WTC11 (cell line): ENCODE measurements at regions not wholly inside any gene's neighbourhood (a gene's known extent, or its start where the extent isn't known, plus 50 kb on each side); places are given as distances from the start of the nearest gene placed in this dataset.

Experiments
- ATAC-seq: fragments of 200-7000 bp; cut with Tn5 transposase; 2 replicates; pipeline ENCODE4 v1.10.0; 2021; ENCODE audit warnings: mild to moderate bottlenecking, moderate library complexity
- CTCF ChIA-PET: fragments of 300-600 bp; sonication (Branson Sonifier 250); formaldehyde crosslinking; loops from one replicate; lab custom pipeline; 2021; ENCODE audit warnings: antibody characterized with exemption; lab: Charles Lee
- POLR2A ChIA-PET: fragments of 350-600 bp; sonication (Branson Sonifier 250); formaldehyde crosslinking; loops from one replicate; lab custom pipeline; 2021; ENCODE audit warnings: antibody characterized with exemption; lab: Charles Lee
- DNase-seq: peaks from one replicate; pipeline ENCODE4 v3.0.0; 2021; ENCODE audit warnings: low spot score
- H3K27ac Mint-ChIP-seq: 2 replicates; pipeline ENCODE4 v1.8.0; 2021; ENCODE audit warnings: mixed read lengths
- H3K27me3 Mint-ChIP-seq: 2 replicates; pipeline ENCODE4 v1.8.0; 2021; ENCODE audit warnings: low read depth, mild to moderate bottlenecking, moderate library complexity, mixed read lengths
- H3K36me3 Mint-ChIP-seq: 2 replicates; pipeline ENCODE4 v1.8.0; 2021; ENCODE audit warnings: mixed read lengths
- H3K4me1 Mint-ChIP-seq: 2 replicates; pipeline ENCODE4 v1.8.0; 2022; ENCODE audit warnings: mixed read lengths
- H3K4me3 Mint-ChIP-seq: 2 replicates; pipeline ENCODE4 v1.8.0; 2021; ENCODE audit warnings: mild to moderate bottlenecking, moderate library complexity, mixed read lengths
- H3K9me3 Mint-ChIP-seq: 2 replicates; pipeline ENCODE4 v1.8.0; 2021; ENCODE audit warnings: mixed read lengths
- ATF1 ChIP-seq: sonication (generic); formaldehyde crosslinking; IDR thresholded peaks from 2 replicates; pipeline ENCODE4 v1.8.1; 2023; ENCODE audit warnings: mild to moderate bottlenecking, moderate library complexity, missing genetic modification reagents
- ATF2 ChIP-seq: sonication (generic); formaldehyde crosslinking; IDR thresholded peaks from 2 replicates; pipeline ENCODE4 v1.8.1; 2022; ENCODE audit warnings: low read depth, missing genetic modification reagents, borderline replicate concordance
- CTCF ChIP-seq: fragments of 200-600 bp; IDR thresholded peaks from 2 replicates; pipeline ENCODE4 v1.8.0; 2022; ENCODE audit warnings: antibody characterized with exemption
- E2F1 ChIP-seq: sonication (generic); formaldehyde crosslinking; IDR thresholded peaks from 2 replicates; pipeline ENCODE4 v1.8.0; 2022; ENCODE audit warnings: mild to moderate bottlenecking, missing genetic modification reagents
- E2F5 ChIP-seq: sonication (generic); formaldehyde crosslinking; IDR thresholded peaks from 2 replicates; pipeline ENCODE4 v1.8.1; 2022; ENCODE audit warnings: mild to moderate bottlenecking, moderate library complexity, missing genetic modification reagents
- ERG ChIP-seq: fragments of 250-450 bp; sonication (Bioruptor Pico); IDR thresholded peaks from 2 replicates; pipeline ENCODE4 v1.8.0; 2021; ENCODE audit warnings: mild to moderate bottlenecking
- ESRRA ChIP-seq: sonication (generic); formaldehyde crosslinking; IDR thresholded peaks from 2 replicates; pipeline ENCODE4 v1.8.1; 2022; ENCODE audit warnings: mild to moderate bottlenecking, missing genetic modification reagents, borderline replicate concordance
- FOXJ3 ChIP-seq: sonication (generic); formaldehyde crosslinking; IDR thresholded peaks from 2 replicates; pipeline ENCODE4 v1.9.0; 2021; ENCODE audit warnings: missing genetic modification reagents, mild to moderate bottlenecking, borderline replicate concordance
- JUN ChIP-seq: sonication (generic); formaldehyde crosslinking; IDR thresholded peaks from 2 replicates; pipeline ENCODE4 v1.8.0; 2023; ENCODE audit warnings: mild to moderate bottlenecking, missing genetic modification reagents
- MAX ChIP-seq: sonication (generic); formaldehyde crosslinking; IDR thresholded peaks from 2 replicates; pipeline ENCODE4 v1.8.0; 2022; ENCODE audit warnings: mild to moderate bottlenecking, missing genetic modification reagents
- MYBL2 ChIP-seq: sonication (generic); formaldehyde crosslinking; IDR thresholded peaks from 2 replicates; pipeline ENCODE4 v1.8.1; 2023; ENCODE audit warnings: mild to moderate bottlenecking, moderate library complexity, missing genetic modification reagents
- NFATC4 ChIP-seq: fragments of 250-450 bp; sonication (Bioruptor Pico); IDR thresholded peaks from 2 replicates; pipeline ENCODE4 v1.9.0; 2021; ENCODE audit warnings: mild to moderate bottlenecking
- RELA ChIP-seq: sonication (generic); formaldehyde crosslinking; IDR thresholded peaks from 2 replicates; pipeline ENCODE4 v1.8.1; 2022; ENCODE audit warnings: missing genetic modification reagents, mild to moderate bottlenecking, borderline replicate concordance
- SOX15 ChIP-seq: fragments of 250-450 bp; sonication (Bioruptor Pico); IDR thresholded peaks from 2 replicates; pipeline ENCODE4 v1.9.0; 2021; ENCODE audit warnings: mild to moderate bottlenecking
- STAT6 ChIP-seq: sonication (generic); formaldehyde crosslinking; conservative IDR thresholded peaks from 2 replicates; pipeline ENCODE4 v1.8.1; 2023; ENCODE audit warnings: mild to moderate bottlenecking, low read depth, missing genetic modification reagents, moderate library complexity
- TEAD1 ChIP-seq: sonication (generic); formaldehyde crosslinking; IDR thresholded peaks from 2 replicates; pipeline ENCODE4 v1.8.0; 2022; ENCODE audit warnings: mild to moderate bottlenecking, missing genetic modification reagents
- ZNF138 ChIP-seq: sonication (generic); formaldehyde crosslinking; conservative IDR thresholded peaks from 2 replicates; pipeline ENCODE4 v1.8.1; 2022; ENCODE audit warnings: mild to moderate bottlenecking, moderate library complexity, missing genetic modification reagents
- ZNF232 ChIP-seq: sonication (generic); formaldehyde crosslinking; IDR thresholded peaks from 2 replicates; pipeline ENCODE4 v1.8.0; 2022; ENCODE audit warnings: mild to moderate bottlenecking, missing genetic modification reagents
- ZNF416 ChIP-seq: fragments of 250-450 bp; sonication (Bioruptor Pico); IDR thresholded peaks from 2 replicates; pipeline ENCODE4 v1.9.0; 2021; ENCODE audit warnings: mild to moderate bottlenecking, inconsistent platforms
- ZNF671 ChIP-seq: fragments of 250-450 bp; sonication (Bioruptor Pico); IDR thresholded peaks from 2 replicates; pipeline ENCODE4 v1.8.0; 2021; ENCODE audit warnings: mild to moderate bottlenecking
- TF ChIP-seq, protein P1 (sequence below): sonication (generic); formaldehyde crosslinking; IDR thresholded peaks from 2 replicates; pipeline ENCODE4 v1.8.1; 2023; ENCODE audit warnings: mild to moderate bottlenecking, missing genetic modification reagents

DNA sequence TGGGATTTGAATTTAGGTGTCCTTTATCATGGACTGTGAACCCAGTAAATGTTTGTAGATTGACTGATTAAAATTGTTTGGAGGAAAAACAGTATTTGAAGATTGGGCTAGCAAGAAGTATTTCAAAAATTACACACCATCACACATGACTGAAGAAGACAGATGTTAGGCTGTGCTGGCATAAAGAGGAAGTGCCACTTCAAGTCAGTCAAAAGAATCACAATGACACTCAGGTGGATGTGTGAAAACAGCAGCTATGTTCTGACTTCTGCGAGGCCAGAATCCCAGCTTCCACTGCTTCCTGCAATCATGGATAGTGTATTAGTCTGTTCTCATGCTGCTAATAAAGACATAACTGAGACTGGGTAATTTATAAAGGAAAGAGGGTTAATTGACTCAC, 393.3 kb downstream of the DMRT2 start:
- Mint-ChIP-seq H3K4me1 (no peaks in the 10 kb centered on the region), H3K4me3 (no peak overlapping the region), H3K27ac (no peak overlapping the region), H3K27me3 (no peaks in the 10 kb centered on the region; the same call in 1 of the 2 replicates), H3K36me3 (no peaks in the 10 kb centered on the region), H3K9me3 (no peaks in the 10 kb centered on the region)
- ChIA-PET CTCF (no interaction called here), POLR2A (no interaction called here)
- ATAC-seq, result no peak
- DNase-seq, result no peak
- TF ChIP-seq ERG (CRISPR knock-in tag) (no peak), SOX15 (no peak), E2F5 (CRISPR knock-in tag) (no peak), TEAD1 (CRISPR knock-in tag) (no peak), FOXJ3 (no peak), JUN (CRISPR knock-in tag) (no peak), ATF2 (no peak), RELA (CRISPR knock-in tag) (no peak), ZNF671 (CRISPR knock-in tag) (no peak)
- TF ChIP-seq, protein P1, sequence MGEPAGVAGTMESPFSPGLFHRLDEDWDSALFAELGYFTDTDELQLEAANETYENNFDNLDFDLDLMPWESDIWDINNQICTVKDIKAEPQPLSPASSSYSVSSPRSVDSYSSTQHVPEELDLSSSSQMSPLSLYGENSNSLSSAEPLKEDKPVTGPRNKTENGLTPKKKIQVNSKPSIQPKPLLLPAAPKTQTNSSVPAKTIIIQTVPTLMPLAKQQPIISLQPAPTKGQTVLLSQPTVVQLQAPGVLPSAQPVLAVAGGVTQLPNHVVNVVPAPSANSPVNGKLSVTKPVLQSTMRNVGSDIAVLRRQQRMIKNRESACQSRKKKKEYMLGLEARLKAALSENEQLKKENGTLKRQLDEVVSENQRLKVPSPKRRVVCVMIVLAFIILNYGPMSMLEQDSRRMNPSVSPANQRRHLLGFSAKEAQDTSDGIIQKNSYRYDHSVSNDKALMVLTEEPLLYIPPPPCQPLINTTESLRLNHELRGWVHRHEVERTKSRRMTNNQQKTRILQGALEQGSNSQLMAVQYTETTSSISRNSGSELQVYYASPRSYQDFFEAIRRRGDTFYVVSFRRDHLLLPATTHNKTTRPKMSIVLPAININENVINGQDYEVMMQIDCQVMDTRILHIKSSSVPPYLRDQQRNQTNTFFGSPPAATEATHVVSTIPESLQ, result no peak
- TF ChIP-seq, all 79 proteins: peak for 0

- ChIA-PET POLR2A (no interaction called here), CTCF (no interaction called here)
- ATAC-seq, result no peak
- Mint-ChIP-seq H3K4me3 (no peak overlapping the region), H3K36me3 (no peaks in the 10 kb centered on the region), H3K9me3 (peaks cover 9% of the 10 kb centered on the region), H3K27me3 (no peaks in the 10 kb centered on the region), H3K27ac (no peak overlapping the region), H3K4me1 (no peaks in the 10 kb centered on the region)
- no peak for DNase-seq
- TF ChIP-seq MYBL2 (CRISPR knock-in tag) (no peak), E2F1 (CRISPR knock-in tag) (no peak), NFATC4 (CRISPR knock-in tag) (no peak), ATF2 (no peak), TEAD1 (CRISPR knock-in tag) (no peak), ZNF138 (no peak)
Observed at GRCh38 chr9:1446671-1447070, 396.5 kb downstream of the DMRT2 start.

- ATAC-seq (peak; percentile 92), DNase-seq (peak; percentile 40)
- H3K27ac Mint-ChIP-seq, result no peak overlapping the region
- ChIA-PET CTCF (interaction anchor here (1.0 to 2.1 kb wide), 4 partner anchors 146 to 384 kb away, joined by 3 to 6 read pairs (median 4); no protein-coding TSS in a partner anchor), POLR2A (no interaction called here)
- no peaks in the 10 kb centered on the region for H3K4me1 Mint-ChIP-seq
- H3K9me3 Mint-ChIP-seq, result peaks cover 13% of the 10 kb centered on the region
- no peak overlapping the region for H3K4me3 Mint-ChIP-seq
- no peaks in the 10 kb centered on the region for H3K36me3 Mint-ChIP-seq
- H3K27me3 Mint-ChIP-seq, result no peaks in the 10 kb centered on the region
- TF ChIP-seq CTCF, result no peak
- TF ChIP-seq STAT6 (CRISPR knock-in tag), result no peak
- TF ChIP-seq ATF1, result no peak
- TF ChIP-seq MAX (CRISPR knock-in tag), result no peak
- TF ChIP-seq ZNF232 (CRISPR knock-in tag), result no peak
- no peak for TF ChIP-seq ESRRA (CRISPR knock-in tag)
- TF ChIP-seq ZNF416 (CRISPR knock-in tag), result no peak
Observed at GRCh38 chr9:1453636-1454035, 403.5 kb downstream of the DMRT2 start.
